OCI-LY7 (cell line): ENCODE measurements at regions not wholly inside any gene's neighbourhood (a gene's known extent, or its start where the extent isn't known, plus 50 kb on each side); places are given as distances from the start of the nearest gene placed in this dataset.

Experiments
- BruUV-seq: library from RNA; stranded (reverse); fragments of 400-500 nt; replicated peaks from 2 replicates; lab custom pipeline; 2021; lab: Mats Ljungman, UMichigan
- CTCF ChIA-PET: fragments of 300-600 bp; sonication (Branson Sonifier 250); formaldehyde crosslinking; loops from one replicate; lab custom pipeline; 2022; ENCODE audit warnings: antibody characterized with exemption; ENCODE audit not compliant: unreplicated experiment; lab: Charles Lee
- POLR2A ChIA-PET: fragments of 300-600 bp; sonication (Branson Sonifier 250); formaldehyde crosslinking; loops from one replicate; lab custom pipeline; 2022; ENCODE audit warnings: antibody characterized with exemption; lab: Charles Lee
- DNase-seq: peaks from one replicate; pipeline ENCODE4 v3.0.0-alpha.2; 2015; ENCODE audit warnings: low spot score
- H2AFZ ChIP-seq: fragments of 200-600 bp; sonication (generic), shearing (Covaris generic); 2 replicates; pipeline ENCODE4 v1.6.1; 2014; ENCODE audit warnings: mild to moderate bottlenecking, antibody characterized with exemption, low read length, moderate library complexity
- H3K27ac ChIP-seq: fragments of 200-600 bp; sonication (generic); 2 replicates; pipeline ENCODE4 v1.5.1; 2014; ENCODE audit warnings: mixed run types, low read depth, mild to moderate bottlenecking, moderate library complexity, low read length, inconsistent platforms; ENCODE audit not compliant: poor library complexity, severe bottlenecking
- H3K36me3 ChIP-seq: fragments of 200-600 bp; sonication (generic); 2 replicates; pipeline ENCODE4 v1.6.1; 2014; ENCODE audit warnings: mild to moderate bottlenecking, antibody characterized with exemption, low read length, moderate library complexity, mixed read lengths; ENCODE audit not compliant: insufficient read depth
- H3K4me1 ChIP-seq: fragments of 200-600 bp; sonication (generic); 2 replicates; pipeline ENCODE4 v1.5.1; 2014; ENCODE audit warnings: mild to moderate bottlenecking, low read length; ENCODE audit not compliant: insufficient read depth, poor library complexity, severe bottlenecking
- H3K4me2 ChIP-seq: fragments of 200-600 bp; sonication (generic); 2 replicates; pipeline ENCODE4 v1.6.1; 2014; ENCODE audit warnings: mild to moderate bottlenecking, low read length
- H3K4me3 ChIP-seq: fragments of 200-600 bp; sonication (generic); 2 replicates; pipeline ENCODE4 v1.5.1; 2014; ENCODE audit warnings: mild to moderate bottlenecking, low read depth, low read length; ENCODE audit not compliant: poor library complexity, severe bottlenecking
- H3K79me2 ChIP-seq: fragments of 200-600 bp; sonication (generic); 2 replicates; pipeline ENCODE4 v1.6.1; 2016; ENCODE audit warnings: low read depth, mild to moderate bottlenecking, low read length, moderate library complexity, mixed read lengths; ENCODE audit not compliant: insufficient read depth
- H3K9me2 ChIP-seq: fragments of 200-600 bp; sonication (generic); 2 replicates; pipeline ENCODE4 v1.6.1; 2016; ENCODE audit warnings: mild to moderate bottlenecking, low read length, mixed read lengths; ENCODE audit not compliant: insufficient read depth
- H3K9me3 ChIP-seq: fragments of 200-600 bp; sonication (generic); 2 replicates; pipeline ENCODE4 v1.6.1; 2014; ENCODE audit warnings: mild to moderate bottlenecking, mixed run types, low read length, mixed read lengths
- H4K20me1 ChIP-seq: fragments of 200-600 bp; sonication (generic); 2 replicates; pipeline ENCODE4 v1.6.1; 2014; ENCODE audit warnings: mild to moderate bottlenecking, antibody characterized with exemption, low read length, moderate library complexity, mixed read lengths; ENCODE audit not compliant: insufficient read depth
- EZH2phosphoT487 ChIP-seq: fragments of 200-600 bp; sonication (generic); IDR thresholded peaks from 2 replicates; pipeline ENCODE4 v1.6.1; 2018; ENCODE audit warnings: low read depth, borderline replicate concordance, mild to moderate bottlenecking, mixed run types, antibody characterized with exemption, low read length, moderate library complexity, mixed read lengths
- intact Hi-C: fragments of 100-400 bp; cut with micrococcal nuclease; formaldehyde crosslinking; loops from one replicate; pipeline ENCODE4 v1.10.0; 2022; ENCODE audit not compliant: unreplicated experiment
- TF ChIP-seq, protein P1 (sequence below): fragments of 200-600 bp; sonication (generic); conservative IDR thresholded peaks from 2 replicates; pipeline ENCODE4 v1.5.1; 2014; ENCODE audit warnings: mild to moderate bottlenecking, antibody characterized with exemption, low read length, moderate library complexity, mixed read lengths

DNA sequence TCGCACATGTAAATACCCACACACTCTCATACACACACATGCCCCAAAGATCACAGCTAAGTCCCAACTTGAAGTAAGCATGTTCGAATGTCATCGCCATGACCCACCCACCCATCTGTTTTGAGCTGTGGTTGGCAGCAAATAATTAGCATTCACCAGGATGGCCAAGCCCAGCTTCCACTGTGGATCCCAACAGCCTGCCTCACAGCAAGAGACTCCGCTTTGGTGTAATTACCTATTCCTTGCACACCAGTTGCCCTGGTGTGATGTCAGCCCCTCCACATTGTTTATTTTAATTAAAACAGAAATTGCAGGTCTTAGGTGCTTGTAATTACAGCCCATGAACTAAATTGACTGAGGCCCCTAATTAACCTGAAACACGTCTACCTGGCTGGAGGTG, 81.1 kb downstream of the MAFB start:
- Histone ChIP-seq H3K79me2 (no peaks in the 10 kb centered on the region), H3K4me3 (no peak overlapping the region), H2AFZ (no peak overlapping the region), H3K4me1 (no peaks in the 10 kb centered on the region), H3K4me2 (no peak overlapping the region), H3K9me3 (no peaks in the 10 kb centered on the region), H3K36me3 (no peaks in the 10 kb centered on the region), H3K9me2 (no peaks in the 10 kb centered on the region), H3K27ac (no peak overlapping the region), H4K20me1 (no peaks in the 10 kb centered on the region)
- no peak for DNase-seq
- no TSS peak for BruUV-seq
- POLR2A ChIA-PET = interaction anchor here (0.7 kb wide), 1 partner anchor 52 kb away, joined by 3 read pairs; no protein-coding TSS in a partner anchor
- intact Hi-C loops = no loop called here
- CTCF ChIA-PET = no interaction called here
- TF ChIP-seq, protein P1, sequence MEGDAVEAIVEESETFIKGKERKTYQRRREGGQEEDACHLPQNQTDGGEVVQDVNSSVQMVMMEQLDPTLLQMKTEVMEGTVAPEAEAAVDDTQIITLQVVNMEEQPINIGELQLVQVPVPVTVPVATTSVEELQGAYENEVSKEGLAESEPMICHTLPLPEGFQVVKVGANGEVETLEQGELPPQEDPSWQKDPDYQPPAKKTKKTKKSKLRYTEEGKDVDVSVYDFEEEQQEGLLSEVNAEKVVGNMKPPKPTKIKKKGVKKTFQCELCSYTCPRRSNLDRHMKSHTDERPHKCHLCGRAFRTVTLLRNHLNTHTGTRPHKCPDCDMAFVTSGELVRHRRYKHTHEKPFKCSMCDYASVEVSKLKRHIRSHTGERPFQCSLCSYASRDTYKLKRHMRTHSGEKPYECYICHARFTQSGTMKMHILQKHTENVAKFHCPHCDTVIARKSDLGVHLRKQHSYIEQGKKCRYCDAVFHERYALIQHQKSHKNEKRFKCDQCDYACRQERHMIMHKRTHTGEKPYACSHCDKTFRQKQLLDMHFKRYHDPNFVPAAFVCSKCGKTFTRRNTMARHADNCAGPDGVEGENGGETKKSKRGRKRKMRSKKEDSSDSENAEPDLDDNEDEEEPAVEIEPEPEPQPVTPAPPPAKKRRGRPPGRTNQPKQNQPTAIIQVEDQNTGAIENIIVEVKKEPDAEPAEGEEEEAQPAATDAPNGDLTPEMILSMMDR = no peak
- TF ChIP-seq EZH2phosphoT487 = no peak

DNA sequence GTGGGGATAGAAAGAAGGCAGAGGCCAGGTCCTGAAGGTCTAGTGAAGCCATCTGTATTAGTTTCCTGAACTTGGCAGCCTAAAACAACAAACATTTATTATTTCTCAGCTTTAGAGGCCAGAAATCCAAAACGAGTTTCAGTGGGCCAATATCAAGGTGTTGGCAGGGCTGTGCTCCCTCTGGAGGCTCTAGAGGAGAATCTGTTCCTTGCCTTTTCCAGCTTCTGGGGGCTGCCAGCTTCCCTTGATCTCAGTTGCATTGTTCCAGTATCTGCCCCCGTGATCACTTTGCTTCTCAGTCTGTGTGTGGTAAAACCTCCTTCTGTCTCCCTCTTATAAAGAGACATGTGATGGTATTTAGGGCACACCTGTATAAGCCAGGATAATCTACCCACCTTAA, 82.4 kb downstream of the MAFB start:
- no peak overlapping the region for H3K4me2 ChIP-seq
- H3K4me3 ChIP-seq = no peak overlapping the region
- H3K4me1 ChIP-seq = no peaks in the 10 kb centered on the region
- no peak overlapping the region for H2AFZ ChIP-seq
- no peaks in the 10 kb centered on the region for H3K9me2 ChIP-seq
- no peaks in the 10 kb centered on the region for H3K9me3 ChIP-seq
- CTCF ChIA-PET = no interaction called here
- H3K27ac ChIP-seq = no peak overlapping the region
- no peaks in the 10 kb centered on the region for H3K36me3 ChIP-seq
- BruUV-seq = no TSS peak
- intact Hi-C loops = no loop called here
- H3K79me2 ChIP-seq = no peaks in the 10 kb centered on the region
- POLR2A ChIA-PET = no interaction called here
- TF ChIP-seq, protein P1 = no peak
- TF ChIP-seq EZH2phosphoT487 = no peak
- H4K20me1 ChIP-seq = no peaks in the 10 kb centered on the region
- DNase-seq = no peak

DNA sequence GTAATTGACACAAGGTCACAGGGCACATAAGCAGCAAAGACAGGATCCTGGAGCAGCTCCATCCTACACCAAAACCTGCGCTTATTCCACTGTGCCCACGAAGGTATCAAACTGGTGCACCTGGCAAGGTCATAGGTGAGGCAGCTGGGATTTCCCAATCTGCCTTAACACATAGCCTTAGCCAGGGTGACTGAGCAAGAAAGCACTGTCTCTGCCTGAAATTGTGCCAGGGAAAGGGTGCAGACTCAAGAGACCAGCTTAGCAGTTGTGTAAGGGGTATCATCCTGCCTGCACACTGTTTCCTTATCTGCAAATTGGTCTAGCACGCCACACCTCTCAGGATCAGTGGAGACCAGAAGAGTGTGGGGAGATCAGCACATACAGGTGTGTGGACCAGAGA, 82.8 kb downstream of the MAFB start:
- H3K9me3 ChIP-seq = no peaks in the 10 kb centered on the region
- intact Hi-C loops = no loop called here
- H3K27ac ChIP-seq = no peak overlapping the region
- no peak overlapping the region for H2AFZ ChIP-seq
- ChIA-PET CTCF (no interaction called here), POLR2A (no interaction called here)
- no peak for DNase-seq
- TF ChIP-seq, protein P1 = no peak
- no peak for TF ChIP-seq EZH2phosphoT487
- H3K9me2 ChIP-seq = no peaks in the 10 kb centered on the region
- H3K4me2 ChIP-seq = no peak overlapping the region
- no peaks in the 10 kb centered on the region for H3K36me3 ChIP-seq
- no peak overlapping the region for H3K4me3 ChIP-seq
- no peaks in the 10 kb centered on the region for H4K20me1 ChIP-seq
- H3K4me1 ChIP-seq = no peaks in the 10 kb centered on the region
- no peaks in the 10 kb centered on the region for H3K79me2 ChIP-seq
- BruUV-seq = no TSS peak
